Natural killer cell treated with Interleukin-12 subunit alpha and Interleukin-12 subunit beta and Interleukin-15 and Interleukin-18, amount 100 ng/mL, for 72 hours (primary cell): ENCODE measurements at regions not wholly inside any gene's neighbourhood (a gene's known extent, or its start where the extent isn't known, plus 50 kb on each side); places are given as distances from the start of the nearest gene placed in this dataset.

ENCODE experiments used
- ATAC-seq, 2 donors: fragments of 150-1000 bp; cut with Tn5 transposase in 1 of 2; sonication (Bioruptor Pico), chemical (Tn5 transposase) in 1 of 2; 2 replicates each; pipeline ENCODE4 v1.10.0; 2021
- DNase-seq: peaks from one replicate; pipeline ENCODE4 v3.0.0; 2022; ENCODE audit warnings: low spot score
- H3K27ac Mint-ChIP-seq, 2 donors: 1 replicate in 1 of 2; 2 replicates in 1 of 2; pipeline ENCODE4 v1.8.0; 2022; ENCODE audit warnings: mixed read lengths in 2 of 2, mild to moderate bottlenecking in 1 of 2, moderate library complexity in 1 of 2
- H3K27me3 Mint-ChIP-seq, 2 donors: 1 replicate in 1 of 2; 2 replicates in 1 of 2; pipeline ENCODE4 v1.8.0; 2022; ENCODE audit warnings: mixed read lengths in 2 of 2
- H3K36me3 Mint-ChIP-seq: one replicate; pipeline ENCODE4 v1.8.0; 2022; ENCODE audit warnings: mixed read lengths
- H3K4me1 Mint-ChIP-seq, 2 donors: 1 replicate in 1 of 2; 2 replicates in 1 of 2; pipeline ENCODE4 v1.8.0; 2022; ENCODE audit warnings: low read depth in 2 of 2, mixed read lengths in 2 of 2, mild to moderate bottlenecking in 1 of 2
- H3K4me3 Mint-ChIP-seq: one replicate; pipeline ENCODE4 v1.8.0; 2022; ENCODE audit warnings: mixed read lengths
- H3K9me3 Mint-ChIP-seq: 2 replicates; pipeline ENCODE4 v1.8.0; 2022; ENCODE audit warnings: mixed read lengths

DNA sequence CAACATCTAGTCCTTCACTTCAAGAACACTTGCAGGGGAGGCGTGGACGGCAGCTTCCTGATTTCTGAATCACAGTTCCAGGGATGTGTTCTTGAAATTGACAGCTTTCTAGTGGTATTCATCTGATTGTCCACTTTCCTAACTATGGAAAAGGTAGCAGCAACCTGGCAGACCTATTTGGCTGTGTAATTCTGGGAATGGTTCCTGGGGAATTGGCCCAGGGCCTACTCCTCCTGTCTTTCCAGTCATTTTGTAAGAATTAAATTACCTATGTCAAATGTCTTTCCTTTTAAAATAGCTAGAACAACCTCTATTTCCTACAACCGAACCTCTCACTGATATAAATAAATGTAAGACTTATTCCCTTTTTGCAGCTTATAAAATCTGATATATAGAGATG, 85.5 kb upstream of the RSPO3 start:
- Mint-ChIP-seq H3K27ac (no peak overlapping the region), H3K36me3 (no peaks in the 10 kb centered on the region)
- no peak for ATAC-seq

DNA sequence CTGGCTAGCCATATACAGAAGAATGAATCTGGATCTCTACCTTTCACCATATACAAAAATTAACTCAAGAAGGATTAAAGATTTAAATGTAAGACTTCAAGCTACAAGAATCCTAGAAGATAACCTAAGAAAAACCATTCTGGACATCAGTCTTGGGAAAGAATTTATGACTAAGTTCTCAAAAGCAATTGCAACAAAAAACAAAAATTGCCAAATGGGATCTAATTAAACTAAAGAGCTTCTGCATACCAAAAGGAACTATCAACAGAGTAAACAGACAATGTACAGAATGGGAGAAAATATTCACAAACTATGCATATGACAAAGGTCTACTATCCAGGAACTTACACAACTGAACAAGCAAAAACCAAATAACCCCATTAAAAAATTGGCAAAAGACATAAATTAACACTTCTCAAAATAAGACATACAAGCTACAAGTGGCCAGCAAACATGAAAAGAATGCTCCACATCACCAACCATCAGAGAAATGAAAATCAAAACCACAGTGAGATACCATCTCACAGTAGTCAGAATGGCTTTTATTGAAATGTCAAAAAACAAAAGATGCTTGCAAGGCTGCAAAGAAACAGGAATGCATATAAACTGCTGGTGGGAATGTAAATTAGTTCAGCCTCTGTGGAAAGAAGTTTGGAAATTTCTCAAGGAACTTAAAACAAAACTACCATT, 66.8 kb upstream of the RSPO3 start:
- no peak for DNase-seq
- no peaks in the 10 kb centered on the region for H3K27me3 Mint-ChIP-seq
- H3K4me1 Mint-ChIP-seq: no peaks in the 10 kb centered on the region
- H3K36me3 Mint-ChIP-seq: peaks cover 5% of the 10 kb centered on the region
- H3K4me3 Mint-ChIP-seq: no peak overlapping the region
- H3K27ac Mint-ChIP-seq: no peak overlapping the region
- H3K9me3 Mint-ChIP-seq: peaks cover 17% of the 10 kb centered on the region
- no peak for ATAC-seq

More for the DNA sequence above, 85.5 kb upstream of the RSPO3 start:
- no peaks in the 10 kb centered on the region for H3K4me1 Mint-ChIP-seq
- no peaks in the 10 kb centered on the region for H3K27me3 Mint-ChIP-seq
- peaks cover 9% of the 10 kb centered on the region for H3K9me3 Mint-ChIP-seq
- no peak overlapping the region for H3K4me3 Mint-ChIP-seq
- DNase-seq: no peak

DNA sequence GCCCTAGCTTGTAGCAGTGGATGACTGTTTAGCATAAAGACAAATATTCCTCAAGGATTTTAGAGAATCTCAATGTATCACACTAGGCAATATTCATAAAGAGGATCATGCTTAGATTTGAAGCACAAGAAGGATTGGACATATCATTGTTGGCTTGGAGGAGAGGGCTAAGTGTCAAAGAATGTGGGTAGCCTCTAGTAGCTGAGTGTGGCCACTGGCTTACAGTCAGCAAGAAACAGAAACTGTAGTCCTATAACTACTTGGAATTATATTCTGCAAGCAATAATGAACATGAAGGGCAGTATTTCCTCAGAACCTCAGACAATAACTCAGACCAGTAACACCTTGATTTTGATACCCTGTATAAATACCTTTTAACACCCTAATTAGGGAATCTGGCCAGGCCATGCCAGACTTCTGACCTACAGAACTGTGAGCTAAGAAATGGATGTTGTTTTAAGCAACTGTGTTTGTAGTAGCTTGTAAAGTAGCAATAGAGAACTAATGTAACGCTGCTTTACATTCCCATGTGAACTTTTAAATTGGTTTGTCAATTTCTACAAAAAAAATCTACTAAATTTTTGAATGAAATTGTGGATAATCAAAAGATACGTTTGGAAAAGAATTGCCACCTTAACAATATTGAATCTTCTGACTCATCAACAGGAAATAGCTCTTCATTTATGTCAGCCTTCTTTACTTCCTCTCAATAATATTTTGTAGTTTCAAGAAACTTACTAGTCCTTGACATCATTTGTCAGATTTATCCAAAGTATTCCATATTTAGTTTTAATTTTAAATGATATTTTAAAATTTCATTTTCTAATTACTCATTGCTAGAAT, 65.2 kb upstream of the RSPO3 start:
- Mint-ChIP-seq H3K9me3 (peaks cover 22% of the 10 kb centered on the region), H3K27me3 (no peaks in the 10 kb centered on the region)
- DNase-seq: no peak

DNA sequence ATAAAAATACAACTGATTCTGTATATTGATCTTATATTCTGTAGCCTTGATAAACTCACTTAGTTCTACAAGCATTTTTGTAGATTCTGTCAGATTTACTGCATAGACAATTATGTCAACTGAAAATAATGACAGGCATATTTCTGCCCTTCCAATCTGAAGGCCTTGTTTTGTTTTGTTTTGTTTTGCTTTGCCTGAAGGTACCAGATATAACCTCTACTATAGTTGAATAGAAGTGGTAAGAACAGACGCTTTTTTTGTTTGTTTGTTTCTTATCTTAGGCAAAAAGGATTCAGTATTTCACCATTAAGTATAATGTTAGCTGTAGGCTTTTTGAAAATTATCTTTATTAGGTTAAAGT, 64.6 kb upstream of the RSPO3 start:
- H3K36me3 Mint-ChIP-seq: peaks cover 5% of the 10 kb centered on the region
- ATAC-seq: no peak

More for the DNA sequence above, 65.2 kb upstream of the RSPO3 start:
- Mint-ChIP-seq H3K27ac (no peak overlapping the region), H3K36me3 (peaks cover 5% of the 10 kb centered on the region), H3K4me3 (no peak overlapping the region), H3K4me1 (no peaks in the 10 kb centered on the region)
- no peak for ATAC-seq

DNA sequence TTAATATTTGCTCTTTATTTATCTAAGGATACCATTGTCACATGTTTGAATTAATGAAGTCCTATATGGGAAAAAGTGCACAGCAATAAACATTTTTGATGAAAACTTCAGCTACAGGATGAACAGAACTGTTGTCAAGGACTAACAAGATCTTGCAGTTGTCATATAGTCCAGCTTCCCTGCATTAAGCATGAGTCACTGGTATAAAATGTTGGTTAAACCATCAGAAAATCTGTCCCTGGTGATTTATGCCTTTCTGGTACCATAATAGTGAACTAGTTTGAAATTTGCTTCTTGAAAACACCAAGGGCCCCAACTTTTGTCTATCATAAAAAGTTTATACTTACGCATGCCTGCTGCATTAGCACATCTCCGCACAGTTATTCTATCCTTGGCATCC, 60.4 kb upstream of the RSPO3 start:
- Mint-ChIP-seq H3K27me3 (no peaks in the 10 kb centered on the region), H3K4me1 (no peaks in the 10 kb centered on the region), H3K36me3 (no peaks in the 10 kb centered on the region), H3K4me3 (no peak overlapping the region), H3K9me3 (peaks cover 8% of the 10 kb centered on the region), H3K27ac (no peak overlapping the region)
- ATAC-seq: no peak
- no peak for DNase-seq

More for the DNA sequence above, 64.6 kb upstream of the RSPO3 start:
- DNase-seq: no peak
- Mint-ChIP-seq H3K9me3 (peaks cover 22% of the 10 kb centered on the region), H3K4me1 (no peaks in the 10 kb centered on the region), H3K27me3 (no peaks in the 10 kb centered on the region), H3K4me3 (no peak overlapping the region), H3K27ac (no peak overlapping the region)

DNA sequence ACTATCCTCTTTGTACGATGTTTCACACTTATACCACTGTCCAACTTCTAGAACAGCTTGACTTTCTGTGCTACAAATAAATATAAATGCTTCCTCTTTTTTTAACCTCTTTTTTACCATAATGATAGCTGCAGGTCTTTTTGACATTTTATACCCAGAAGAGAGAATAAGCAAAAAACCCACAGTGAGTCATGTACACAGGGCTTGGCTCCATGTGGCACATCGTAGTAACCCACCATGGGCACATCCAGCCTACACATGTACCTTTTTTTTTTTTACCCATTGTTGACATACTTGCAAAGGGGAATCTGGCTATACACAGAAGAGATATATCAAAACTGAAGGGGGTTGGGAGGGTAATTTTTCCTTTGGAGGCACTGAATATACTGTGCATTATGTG, 59.5 kb upstream of the RSPO3 start:
- Mint-ChIP-seq H3K27ac (no peak overlapping the region), H3K36me3 (no peaks in the 10 kb centered on the region), H3K9me3 (peaks cover 8% of the 10 kb centered on the region), H3K4me3 (no peak overlapping the region), H3K4me1 (no peaks in the 10 kb centered on the region), H3K27me3 (no peaks in the 10 kb centered on the region)
- ATAC-seq: no peak
- DNase-seq: no peak
